B cell (primary cell): ENCODE measurements at regions not wholly inside any gene's neighbourhood (a gene's known extent, or its start where the extent isn't known, plus 50 kb on each side); places are given as distances from the start of the nearest gene placed in this dataset.

Source experiments
- ATAC-seq: fragments of 200-7000 bp; cut with Tn5 transposase; one replicate; pipeline ENCODE4 v1.10.0; 2021; ENCODE audit warnings: low read depth, mild to moderate bottlenecking, moderate number of reproducible peaks, moderate library complexity
- CTCF ChIA-PET: fragments of 350-600 bp; sonication (Branson Sonifier 250); formaldehyde crosslinking; loops from one replicate; lab custom pipeline; 2021; ENCODE audit warnings: antibody characterized with exemption, inconsistent platforms; lab: Charles Lee
- POLR2A ChIA-PET: fragments of 350-600 bp; sonication (Branson Sonifier 250); formaldehyde crosslinking; loops from one replicate; lab custom pipeline; 2021; ENCODE audit warnings: antibody characterized with exemption; lab: Charles Lee
- DNase-seq: peaks from one replicate; pipeline ENCODE4 v3.0.0; 2013
- H2AFZ ChIP-seq: 2 replicates; pipeline ENCODE4 v1.6.1; 2012; ENCODE audit warnings: mild to moderate bottlenecking, low read depth, low read length; ENCODE audit not compliant: insufficient read depth, poor library complexity, severe bottlenecking
- H3K27ac ChIP-seq, 2 donors: 1 replicate in 1 of 2; 2 replicates in 1 of 2; pipeline ENCODE4 v1.5.1; 2012 to 2013; ENCODE audit warnings: low read length in 2 of 2, mild to moderate bottlenecking in 2 of 2, moderate library complexity in 1 of 2
- H3K27me3 ChIP-seq, 4 experiments: fragments of 200-600 bp in 1 of 4; sonication (generic) in 1 of 4; replicated peaks in 1 of 4; 1 replicate in 2 of 4; 2 replicates in 2 of 4; pipeline versions ENCODE4 v1.6.1 to v1.7.0; 2013 to 2016; ENCODE audit warnings: low read length in 3 of 4, mild to moderate bottlenecking in 2 of 4, mixed read lengths in 1 of 4, moderate library complexity in 1 of 4; ENCODE audit not compliant: insufficient read depth in 4 of 4, control insufficient read depth in 3 of 4; ENCODE audit errors: control extremely low read depth in 1 of 4
- H3K36me3 ChIP-seq, 2 experiments: replicated peaks in 1 of 2; 1 replicate in 1 of 2; 2 replicates in 1 of 2; pipeline versions ENCODE4 v1.6.1 to v1.7.1; 2013; ENCODE audit warnings: low read length in 1 of 2; ENCODE audit not compliant: insufficient read depth in 2 of 2, control insufficient read depth in 1 of 2; ENCODE audit errors: control extremely low read depth in 1 of 2, extremely low read depth in 1 of 2
- H3K4me1 ChIP-seq, 2 donors: fragments of 200-600 bp in 1 of 2; sonication (generic) in 1 of 2; 1 replicate in 1 of 2; 2 replicates in 1 of 2; pipeline versions ENCODE4 v1.5.1 to v1.6.1; 2013 to 2017; ENCODE audit warnings: low read length in 2 of 2; ENCODE audit not compliant: control insufficient read depth in 2 of 2, insufficient read depth in 2 of 2
- H3K4me2 ChIP-seq: replicated peaks from 2 replicates; pipeline ENCODE3; 2012; ENCODE audit warnings: mild to moderate bottlenecking, low read depth, low read length; ENCODE audit not compliant: poor library complexity, severe bottlenecking
- H3K4me3 ChIP-seq, 5 experiments: fragments of 200-600 bp in 1 of 5; sonication (generic) in 1 of 5; 1 replicate in 3 of 5; 2 replicates in 2 of 5; pipeline versions ENCODE4 v1.5.1 to v1.7.0; 2011 to 2016; ENCODE audit warnings: low read length in 4 of 5, mild to moderate bottlenecking in 4 of 5, low read depth in 2 of 5, control low read depth in 1 of 5, moderate library complexity in 1 of 5; ENCODE audit not compliant: insufficient read depth in 1 of 5; ENCODE audit errors: control extremely low read depth in 1 of 5, extremely low read depth in 1 of 5
- H3K79me2 ChIP-seq: fragments of 200-600 bp; sonication (generic); one replicate; pipeline ENCODE4 v1.6.0; 2016; ENCODE audit warnings: low read length; ENCODE audit not compliant: control insufficient read depth, insufficient read depth
- H3K9ac ChIP-seq: fragments of 200-600 bp; sonication (generic); 2 replicates; pipeline ENCODE4 v1.6.1; 2017; ENCODE audit warnings: mild to moderate bottlenecking, low read length, moderate library complexity
- H3K9me3 ChIP-seq, 3 donors: one replicate each; pipeline versions ENCODE4 v1.6.1 to v1.7.1; 2013; ENCODE audit warnings: low read length in 2 of 3; ENCODE audit not compliant: control insufficient read depth in 2 of 3, insufficient read depth in 1 of 3; ENCODE audit errors: control extremely low read depth in 1 of 3
- H4K20me1 ChIP-seq: 2 replicates; pipeline ENCODE4 v1.6.0; 2012; ENCODE audit warnings: mild to moderate bottlenecking, low read length; ENCODE audit not compliant: insufficient read depth, control insufficient read depth, poor library complexity, severe bottlenecking
- H3K27ac Mint-ChIP-seq: one replicate; pipeline ENCODE4 v1.8.0; 2021; ENCODE audit warnings: mixed read lengths
- H3K27me3 Mint-ChIP-seq: one replicate; pipeline ENCODE4 v1.8.0; 2021; ENCODE audit warnings: mixed read lengths
- H3K4me1 Mint-ChIP-seq: one replicate; pipeline ENCODE4 v1.8.0; 2021; ENCODE audit warnings: mixed read lengths
- H3K4me3 Mint-ChIP-seq: one replicate; pipeline ENCODE4 v1.8.0; 2021; ENCODE audit warnings: mixed read lengths
- H3K9me3 Mint-ChIP-seq: one replicate; pipeline ENCODE4 v1.8.0; 2022; ENCODE audit warnings: mixed read lengths; ENCODE audit not compliant: insufficient read depth
- EZH2 ChIP-seq: IDR thresholded peaks from 2 replicates; pipeline ENCODE4 v1.6.1; 2012; ENCODE audit warnings: borderline replicate concordance, low read depth, mild to moderate bottlenecking, moderate library complexity, low read length; ENCODE audit not compliant: insufficient read depth, poor library complexity, severe bottlenecking
- WGBS: methylation state at CpG from one replicate; pipeline ENCODE4 v1.1.5; 2013; ENCODE audit warnings: missing lambda C conversion rate; ENCODE audit not compliant: insufficient coverage; 5-methylcytosine and 5-hydroxymethylcytosine counted together
- intact Hi-C: fragments of 100-400 bp; cut with micrococcal nuclease; formaldehyde crosslinking; loops from one replicate; pipeline ENCODE4 v1.10.0; 2022
- TF ChIP-seq, protein P1 (sequence below): fragments of 200-600 bp; IDR thresholded peaks from one replicate; pipeline ENCODE4 v1.8.0; 2022; ENCODE audit warnings: antibody characterized with exemption, mild to moderate bottlenecking

DNA sequence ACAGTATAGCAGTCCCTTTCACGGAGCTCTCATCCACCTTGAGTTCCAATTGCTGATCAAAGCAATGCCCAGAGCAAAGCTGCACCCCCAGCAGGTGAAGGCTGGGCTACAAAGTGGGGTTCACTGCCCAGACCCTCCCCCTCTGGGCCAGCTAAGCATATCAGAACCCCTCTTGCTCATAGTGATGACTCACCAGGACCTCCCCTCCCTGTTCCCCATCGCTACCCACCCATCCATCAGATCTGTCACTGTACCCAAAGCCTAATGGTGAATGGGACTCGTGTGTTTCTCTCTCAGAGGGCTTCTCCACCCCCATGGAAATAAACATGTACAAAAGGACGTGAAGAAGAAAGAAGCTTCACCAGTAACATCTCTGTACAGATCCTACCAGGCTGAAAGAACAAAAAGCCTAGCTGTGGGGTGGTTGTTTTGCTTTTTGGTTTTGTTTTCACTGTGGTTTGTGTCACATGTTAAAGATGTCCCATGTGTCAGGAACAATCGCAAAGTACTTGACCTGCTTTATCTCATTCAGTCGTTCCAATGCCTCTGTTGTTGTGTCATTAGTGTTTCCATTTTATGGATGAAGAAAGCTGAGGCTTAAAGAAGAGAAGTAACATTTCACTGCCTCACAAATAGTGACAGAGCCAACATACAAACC lies 518.5 kb downstream of the CD83 start:
- H3K9me3 ChIP-seq, result no peaks in the 10 kb centered on the region
- peak overlapping the region; percentile 76 to 88 for H3K27ac ChIP-seq
- peaks cover 6% of the 10 kb centered on the region for H3K79me2 ChIP-seq
- H2AFZ ChIP-seq, result peak overlapping the region; percentile 50
- H3K36me3 ChIP-seq, result no peaks in the 10 kb centered on the region
- POLR2A ChIA-PET, result interaction anchor here (0.6 to 2.0 kb wide), 4 partner anchors 21 to 425 kb away, joined by 3 to 6 read pairs (median 4); no protein-coding TSS in a partner anchor
- DNase-seq (peak; percentile 64), ATAC-seq (peak; percentile 43)
- H3K4me1 ChIP-seq, result peaks cover 80 to 86% of the 10 kb centered on the region in 2 donors
- intact Hi-C loops, result loop anchor here (5.0 kb wide), 1 partner anchor 91 kb away; no protein-coding TSS in a partner anchor
- TF ChIP-seq EZH2, result no peak
- TF ChIP-seq, protein P1, sequence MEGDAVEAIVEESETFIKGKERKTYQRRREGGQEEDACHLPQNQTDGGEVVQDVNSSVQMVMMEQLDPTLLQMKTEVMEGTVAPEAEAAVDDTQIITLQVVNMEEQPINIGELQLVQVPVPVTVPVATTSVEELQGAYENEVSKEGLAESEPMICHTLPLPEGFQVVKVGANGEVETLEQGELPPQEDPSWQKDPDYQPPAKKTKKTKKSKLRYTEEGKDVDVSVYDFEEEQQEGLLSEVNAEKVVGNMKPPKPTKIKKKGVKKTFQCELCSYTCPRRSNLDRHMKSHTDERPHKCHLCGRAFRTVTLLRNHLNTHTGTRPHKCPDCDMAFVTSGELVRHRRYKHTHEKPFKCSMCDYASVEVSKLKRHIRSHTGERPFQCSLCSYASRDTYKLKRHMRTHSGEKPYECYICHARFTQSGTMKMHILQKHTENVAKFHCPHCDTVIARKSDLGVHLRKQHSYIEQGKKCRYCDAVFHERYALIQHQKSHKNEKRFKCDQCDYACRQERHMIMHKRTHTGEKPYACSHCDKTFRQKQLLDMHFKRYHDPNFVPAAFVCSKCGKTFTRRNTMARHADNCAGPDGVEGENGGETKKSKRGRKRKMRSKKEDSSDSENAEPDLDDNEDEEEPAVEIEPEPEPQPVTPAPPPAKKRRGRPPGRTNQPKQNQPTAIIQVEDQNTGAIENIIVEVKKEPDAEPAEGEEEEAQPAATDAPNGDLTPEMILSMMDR, result no peak
- CTCF ChIA-PET, result interaction anchor here (0.8 to 1.8 kb wide), 4 partner anchors 20 to 754 kb away, joined by 3 to 6 read pairs (median 3); no protein-coding TSS in a partner anchor
- H3K4me2 ChIP-seq, result peak overlapping the region; percentile 56
- Mint-ChIP-seq H3K27me3 (no peaks in the 10 kb centered on the region), H3K4me1 (peaks cover 86% of the 10 kb centered on the region), H3K4me3 (peak overlapping the region; percentile 81), H3K27ac (peak overlapping the region; percentile 98), H3K9me3 (no peaks in the 10 kb centered on the region)
- H3K4me3 ChIP-seq, result no peak overlapping the region
- H3K27me3 ChIP-seq, result no peaks in the 10 kb centered on the region
- no peaks in the 10 kb centered on the region for H4K20me1 ChIP-seq
- 42% methylated on average over 2 of the region's 6 CpGs for WGBS
- H3K9ac ChIP-seq, result peak overlapping the region; percentile 15

DNA sequence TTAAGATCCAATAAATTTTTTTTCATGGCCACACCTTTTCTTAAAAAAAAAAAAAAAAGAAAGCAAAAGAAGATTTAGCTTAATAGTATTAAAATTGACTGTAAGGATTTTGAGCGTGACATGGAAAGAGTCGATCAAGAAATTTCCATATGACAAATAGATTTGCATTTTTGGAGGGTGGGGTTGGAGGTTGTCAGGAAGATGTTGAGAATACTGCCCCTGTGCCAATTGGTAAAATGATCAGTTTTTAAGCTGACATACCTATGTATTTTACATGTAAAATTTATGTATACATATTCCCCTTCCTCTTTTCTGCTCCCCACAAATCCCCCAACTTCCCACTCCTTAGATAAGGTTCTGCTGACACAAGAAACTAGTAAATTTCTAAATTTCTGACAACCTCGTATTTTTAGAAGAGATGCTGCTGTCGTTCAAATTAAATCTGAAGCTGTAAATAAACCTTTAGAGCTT lies 520.9 kb downstream of the CD83 start:
- ChIA-PET CTCF (interaction anchor here (1.0 to 2.9 kb wide), 3 partner anchors 23 to 427 kb away, joined by 3 to 22 read pairs (median 4); no protein-coding TSS in a partner anchor), POLR2A (interaction anchor here (0.6 to 1.8 kb wide), 7 partner anchors 18 to 427 kb away, joined by 3 to 10 read pairs (median 3); no protein-coding TSS in a partner anchor)
- Mint-ChIP-seq H3K4me3 (peak overlapping the region; percentile 85), H3K4me1 (peaks cover 94% of the 10 kb centered on the region), H3K27ac (peak overlapping the region; percentile 98), H3K9me3 (no peaks in the 10 kb centered on the region), H3K27me3 (no peaks in the 10 kb centered on the region)
- Histone ChIP-seq H3K9me3 (no peaks in the 10 kb centered on the region), H3K4me1 (peaks cover 83 to 88% of the 10 kb centered on the region in 2 donors), H3K4me2 (peak overlapping the region; percentile 77), H3K27ac (peak overlapping the region; percentile 94), H2AFZ (peak overlapping the region; percentile 52), H3K36me3 (no peaks in the 10 kb centered on the region), H3K79me2 (peaks cover 6% of the 10 kb centered on the region), H3K4me3 (peak overlapping the region; percentile 21 to 74 (median 25)), H3K9ac (peak overlapping the region; percentile 71), H3K27me3 (no peaks in the 10 kb centered on the region), H4K20me1 (no peaks in the 10 kb centered on the region)
- ATAC-seq, result no peak
- 25% methylated on average over 2 of the region's 4 CpGs for WGBS
- TF ChIP-seq, protein P1, result no peak
- no peak for TF ChIP-seq EZH2
- no peak for DNase-seq
- intact Hi-C loops, result loop anchor here (2.0 to 5.0 kb wide), 2 partner anchors 89 to 606 kb away; no protein-coding TSS in a partner anchor
